H9 (cell line): ENCODE measurements at regions not wholly inside any gene's neighbourhood (a gene's known extent, or its start where the extent isn't known, plus 50 kb on each side); places are given as distances from the start of the nearest gene placed in this dataset.

Experiments
- DNase-seq: peaks from one replicate; pipeline ENCODE4 v3.0.0-alpha.2; 2017
- H2AFZ ChIP-seq: one replicate; pipeline ENCODE4 v1.6.1; 2013; ENCODE audit warnings: mild to moderate bottlenecking, low read length, control low read depth, moderate library complexity
- H2AK5ac ChIP-seq: 2 replicates; pipeline ENCODE4 v1.6.1; 2013; ENCODE audit warnings: low read length, control low read depth, mixed read lengths; ENCODE audit not compliant: insufficient read length
- H2BK120ac ChIP-seq: one replicate; pipeline ENCODE4 v1.6.1; 2013; ENCODE audit warnings: low read depth, mild to moderate bottlenecking, low read length, control low read depth, inconsistent platforms; ENCODE audit not compliant: poor library complexity, severe bottlenecking
- H2BK12ac ChIP-seq: 2 replicates; pipeline ENCODE4 v1.6.1; 2013; ENCODE audit warnings: low read length, control low read depth, mixed read lengths, low read depth; ENCODE audit not compliant: insufficient read length
- H2BK15ac ChIP-seq: 2 replicates; pipeline ENCODE4 v1.6.1; 2013; ENCODE audit warnings: low read depth, low read length, control low read depth
- H2BK20ac ChIP-seq: one replicate; pipeline ENCODE4 v1.6.1; 2013; ENCODE audit warnings: low read depth, mild to moderate bottlenecking, low read length, control low read depth, inconsistent platforms; ENCODE audit not compliant: poor library complexity, severe bottlenecking
- H2BK5ac ChIP-seq: 2 replicates; pipeline ENCODE4 v1.6.1; 2013; ENCODE audit warnings: low read length, control low read depth, mixed read lengths; ENCODE audit not compliant: insufficient read length
- H3K14ac ChIP-seq: 2 replicates; pipeline ENCODE4 v1.6.1; 2013; ENCODE audit warnings: low read length, control low read depth; ENCODE audit not compliant: insufficient read depth
- H3K18ac ChIP-seq: 2 replicates; pipeline ENCODE4 v1.6.1; 2013; ENCODE audit warnings: low read depth, mild to moderate bottlenecking, mixed read lengths, low read length, control low read depth; ENCODE audit not compliant: insufficient read length
- H3K23ac ChIP-seq: 2 replicates; pipeline ENCODE4 v1.6.1; 2013; ENCODE audit warnings: low read length, control low read depth, mixed read lengths, low read depth; ENCODE audit not compliant: insufficient read length
- H3K23me2 ChIP-seq: 2 replicates; pipeline ENCODE4 v1.6.1; 2013; ENCODE audit warnings: low read depth, mild to moderate bottlenecking, mixed read lengths, low read length, control low read depth; ENCODE audit not compliant: insufficient read length, poor library complexity, severe bottlenecking
- H3K27ac ChIP-seq: 2 replicates; pipeline ENCODE4 v1.5.1; 2013; ENCODE audit warnings: low read length, control low read depth, mixed read lengths, low read depth; ENCODE audit not compliant: insufficient read length
- H3K27me3 ChIP-seq: 2 replicates; pipeline ENCODE4 v1.6.1; 2013; ENCODE audit warnings: low read length, control low read depth, inconsistent platforms; ENCODE audit not compliant: insufficient read depth
- H3K4ac ChIP-seq: 2 replicates; pipeline ENCODE4 v1.6.1; 2013; ENCODE audit warnings: low read depth, mild to moderate bottlenecking, control low read depth, inconsistent platforms, low read length, moderate library complexity
- H3K4me1 ChIP-seq: 2 replicates; pipeline ENCODE4 v1.6.1; 2013; ENCODE audit warnings: low read length, control low read depth, inconsistent platforms; ENCODE audit not compliant: insufficient read depth
- H3K4me2 ChIP-seq: 2 replicates; pipeline ENCODE4 v1.6.1; 2013; ENCODE audit warnings: low read length, control low read depth, mixed read lengths; ENCODE audit not compliant: insufficient read length, insufficient read depth
- H3K56ac ChIP-seq: 2 replicates; pipeline ENCODE4 v1.6.1; 2013; ENCODE audit warnings: low read depth, mild to moderate bottlenecking, mixed read lengths, low read length, control low read depth; ENCODE audit not compliant: insufficient read length
- H3K79me1 ChIP-seq: 2 replicates; pipeline ENCODE4 v1.6.1; 2013; ENCODE audit warnings: low read depth, mild to moderate bottlenecking, moderate library complexity, low read length, control low read depth, inconsistent platforms; ENCODE audit not compliant: insufficient read depth, poor library complexity, severe bottlenecking
- H3K79me2 ChIP-seq: 2 replicates; pipeline ENCODE4 v1.6.1; 2013; ENCODE audit warnings: low read length, control low read depth, inconsistent platforms; ENCODE audit not compliant: insufficient read depth
- H3K9ac ChIP-seq: 2 replicates; pipeline ENCODE4 v1.6.1; 2013; ENCODE audit warnings: low read length, control low read depth, mixed read lengths; ENCODE audit not compliant: insufficient read length; ENCODE audit errors: extremely low read depth
- H3K9me3 ChIP-seq: one replicate; pipeline ENCODE4 v1.6.1; 2013; ENCODE audit warnings: low read depth, low read length, inconsistent platforms; ENCODE audit not compliant: control insufficient read depth
- H3T11ph ChIP-seq: one replicate; pipeline ENCODE4 v1.6.1; 2013; ENCODE audit warnings: mild to moderate bottlenecking, low read length, control low read depth, inconsistent platforms
- H4K20me1 ChIP-seq: one replicate; pipeline ENCODE4 v1.6.1; 2013; ENCODE audit not compliant: control insufficient read depth, insufficient read length, insufficient read depth
- H4K5ac ChIP-seq: 2 replicates; pipeline ENCODE4 v1.6.1; 2013; ENCODE audit warnings: low read depth, mild to moderate bottlenecking, mixed read lengths, low read length, control low read depth; ENCODE audit not compliant: insufficient read length
- H4K8ac ChIP-seq: replicated peaks from 2 replicates; pipeline ENCODE4 v1.6.1; 2013; ENCODE audit warnings: low read length, control low read depth, mixed read lengths, low read depth; ENCODE audit not compliant: insufficient read length
- H4K91ac ChIP-seq: 2 replicates; pipeline ENCODE4 v1.6.1; 2013; ENCODE audit warnings: low read depth, mild to moderate bottlenecking, moderate library complexity, mixed read lengths, low read length, control low read depth; ENCODE audit not compliant: insufficient read length
- H3K27ac Mint-ChIP-seq, 3 experiments: 2 replicates in 2 of 3; 3 replicates in 1 of 3; pipeline ENCODE4 v1.8.0; 2020 to 2021; ENCODE audit warnings: mixed read lengths in 3 of 3, mild to moderate bottlenecking in 1 of 3, moderate library complexity in 1 of 3
- H3K27me3 Mint-ChIP-seq: 2 replicates; pipeline ENCODE4 v1.8.0; 2021; ENCODE audit warnings: low read depth, mild to moderate bottlenecking, moderate library complexity, mixed read lengths
- H3K36me3 Mint-ChIP-seq, 3 experiments: 2 replicates in 2 of 3; 3 replicates in 1 of 3; pipeline ENCODE4 v1.8.0; 2020 to 2021; ENCODE audit warnings: low read depth in 3 of 3, mixed read lengths in 3 of 3; ENCODE audit not compliant: insufficient read depth in 1 of 3
- H3K4me1 Mint-ChIP-seq, 2 experiments: 2 replicates each; pipeline ENCODE4 v1.8.0; 2020; ENCODE audit warnings: mixed read lengths in 2 of 2
- H3K4me3 Mint-ChIP-seq, 2 experiments: 2 replicates in 1 of 2; 3 replicates in 1 of 2; pipeline ENCODE4 v1.8.0; 2020 to 2021; ENCODE audit warnings: mild to moderate bottlenecking in 2 of 2, mixed read lengths in 2 of 2, moderate library complexity in 1 of 2
- H3K9me3 Mint-ChIP-seq, 2 experiments: 2 replicates in 1 of 2; 3 replicates in 1 of 2; pipeline ENCODE4 v1.8.0; 2020; ENCODE audit warnings: mild to moderate bottlenecking in 2 of 2, mixed read lengths in 2 of 2, moderate library complexity in 1 of 2
- CTCF ChIP-seq: fragments of 200-600 bp; sonication (generic); conservative IDR thresholded peaks from 3 replicates; pipeline ENCODE4 v1.8.0; 2021; ENCODE audit warnings: antibody characterized with exemption, mild to moderate bottlenecking
- WGBS: extraction: QIAGEN DNeasy Blood & Tissue Kit; methylation state at CpG from one replicate; pipeline ENCODE4 v1.1.7; 2013; ENCODE audit warnings: missing lambda C conversion rate, low lambda C conversion rate, mixed read lengths; ENCODE audit not compliant: insufficient read length; ENCODE audit errors: extremely low coverage; 5-methylcytosine and 5-hydroxymethylcytosine counted together

GRCh38 chr1:58356402-58356801, 190.1 kb downstream of the OMA1 start:
- no peak overlapping the region; a peak in 1 of 7 replicates for H3K27ac Mint-ChIP-seq
- H2BK20ac ChIP-seq, result no peak overlapping the region
- no peak overlapping the region for H2AK5ac ChIP-seq
- H4K8ac ChIP-seq, result no peak overlapping the region
- H4K5ac ChIP-seq, result no peak overlapping the region
- H3K27me3 ChIP-seq, result no peaks in the 10 kb centered on the region
- H2BK12ac ChIP-seq, result no peak overlapping the region
- H2BK5ac ChIP-seq, result no peak overlapping the region
- no peaks in the 10 kb centered on the region for H3K79me1 ChIP-seq
- no peaks in the 10 kb centered on the region for H3K79me2 ChIP-seq
- no peak overlapping the region for H2AFZ ChIP-seq
- H4K20me1 ChIP-seq, result no peaks in the 10 kb centered on the region
- H3K36me3 Mint-ChIP-seq, result no peaks in the 10 kb centered on the region
- H3K9ac ChIP-seq, result no peak overlapping the region
- H3K27me3 Mint-ChIP-seq, result peaks cover 2% of the 10 kb centered on the region; the same call in 1 of the 2 replicates
- no peak overlapping the region for H3K23ac ChIP-seq
- H3K27ac ChIP-seq, result no peak overlapping the region
- no peak overlapping the region for H3K4ac ChIP-seq
- no peaks in the 10 kb centered on the region; the same call in 1 of the 2 replicates for H3K4me1 ChIP-seq
- H4K91ac ChIP-seq, result no peak overlapping the region
- DNase-seq, result no peak
- no peak overlapping the region for H2BK120ac ChIP-seq
- H2BK15ac ChIP-seq, result no peak overlapping the region
- no peak overlapping the region for H3K14ac ChIP-seq
- H3K4me1 Mint-ChIP-seq, result peaks cover 17 to 26% of the 10 kb centered on the region in 2 experiments
- H3K18ac ChIP-seq, result no peak overlapping the region
- H3K4me2 ChIP-seq, result no peak overlapping the region
- no peak overlapping the region for H3K56ac ChIP-seq
- no peak overlapping the region for H3T11ph ChIP-seq
- no peaks in the 10 kb centered on the region for H3K9me3 Mint-ChIP-seq
- H3K4me3 Mint-ChIP-seq, result no peak overlapping the region
- TF ChIP-seq CTCF, result no peak
- no peaks in the 10 kb centered on the region for H3K9me3 ChIP-seq
- no CpG with 5 or more reads among the region's 2 CpGs for WGBS
- H3K23me2 ChIP-seq, result no peaks in the 10 kb centered on the region
